Mesendoderm (in vitro differentiated cells): ENCODE measurements at regions not wholly inside any gene's neighbourhood (a gene's known extent, or its start where the extent isn't known, plus 50 kb on each side); places are given as distances from the start of the nearest gene placed in this dataset.
"Not testable (repeated sequence)": the region's sequence is repeated elsewhere in the genome, so short reads cannot be mapped to it uniquely, and the experiment has no call there.

Experiments
- DNase-seq: peaks from one replicate; pipeline ENCODE4 v3.0.0; 2013
- H2AK5ac ChIP-seq: 2 replicates; pipeline ENCODE4 v1.6.1; 2013; ENCODE audit warnings: low read length, inconsistent platforms
- H2BK120ac ChIP-seq: 2 replicates; pipeline ENCODE4 v1.6.1; 2013; ENCODE audit warnings: low read depth, mild to moderate bottlenecking, low read length, moderate library complexity, mixed read lengths
- H2BK15ac ChIP-seq: replicated peaks from 2 replicates; pipeline ENCODE4 v1.6.1; 2013; ENCODE audit warnings: low read depth, mild to moderate bottlenecking, moderate library complexity
- H2BK5ac ChIP-seq: 2 replicates; pipeline ENCODE4 v1.6.1; 2013; ENCODE audit warnings: low read length, inconsistent platforms
- H3K18ac ChIP-seq: 2 replicates; pipeline ENCODE4 v1.6.1; 2013; ENCODE audit warnings: mild to moderate bottlenecking, low read length, mixed read lengths
- H3K23ac ChIP-seq: one replicate; pipeline ENCODE4 v1.6.1; 2013; ENCODE audit warnings: low read length
- H3K27ac ChIP-seq: 2 replicates; pipeline ENCODE4 v1.5.1; 2013; ENCODE audit warnings: low read depth, mild to moderate bottlenecking, inconsistent platforms, low read length, moderate library complexity
- H3K27me3 ChIP-seq: 2 replicates; pipeline ENCODE4 v1.6.1; 2013; ENCODE audit warnings: low read length, control low read depth, mild to moderate bottlenecking, inconsistent platforms; ENCODE audit not compliant: insufficient read depth, poor library complexity
- H3K36me3 ChIP-seq: 2 replicates; pipeline ENCODE4 v1.6.1; 2013; ENCODE audit warnings: low read length, inconsistent platforms; ENCODE audit not compliant: control insufficient read depth, insufficient read depth
- H3K4ac ChIP-seq: one replicate; pipeline ENCODE4 v1.6.1; 2013; ENCODE audit warnings: low read depth, mild to moderate bottlenecking, low read length, moderate library complexity
- H3K4me1 ChIP-seq: 2 replicates; pipeline ENCODE4 v1.6.1; 2013; ENCODE audit warnings: low read depth, low read length, inconsistent platforms; ENCODE audit not compliant: control insufficient read depth
- H3K4me2 ChIP-seq: 2 replicates; pipeline ENCODE4 v1.6.1; 2013; ENCODE audit warnings: low read length
- H3K4me3 ChIP-seq: 2 replicates; pipeline ENCODE4 v1.5.1; 2013; ENCODE audit warnings: mild to moderate bottlenecking, low read length
- H3K56ac ChIP-seq: one replicate; pipeline ENCODE4 v1.6.1; 2013; ENCODE audit warnings: low read length
- H3K79me1 ChIP-seq: 2 replicates; pipeline ENCODE4 v1.6.1; 2013; ENCODE audit warnings: low read length, inconsistent platforms
- H3K79me2 ChIP-seq: 2 replicates; pipeline ENCODE4 v1.6.1; 2013; ENCODE audit warnings: mild to moderate bottlenecking, low read length; ENCODE audit not compliant: control insufficient read depth, insufficient read depth
- H3K9ac ChIP-seq: 2 replicates; pipeline ENCODE4 v1.6.1; 2013; ENCODE audit warnings: low read length, inconsistent platforms
- H4K5ac ChIP-seq: one replicate; pipeline ENCODE4 v1.6.1; 2013; ENCODE audit warnings: low read length
- H4K8ac ChIP-seq: one replicate; pipeline ENCODE4 v1.6.1; 2013; ENCODE audit warnings: low read depth, mild to moderate bottlenecking, control low read depth, low read length, moderate library complexity
- WGBS: extraction: QIAGEN DNeasy Blood & Tissue Kit; methylation state at CpG from one replicate; pipeline ENCODE4 v1.1.7; 2013; ENCODE audit warnings: low lambda C conversion rate, missing lambda C conversion rate; ENCODE audit not compliant: insufficient coverage; ENCODE audit errors: extremely low coverage; 5-methylcytosine and 5-hydroxymethylcytosine counted together

GRCh38 chr3:43236008-43236407 lies 50.3 kb upstream of the SNRK start:
- H2BK15ac ChIP-seq: no peak overlapping the region
- H3K4ac ChIP-seq: no peak overlapping the region
- H3K4me3 ChIP-seq: no peak overlapping the region
- H4K5ac ChIP-seq: no peak overlapping the region
- no CpG with 5 or more reads among the region's 1 CpG for WGBS
- H3K79me1 ChIP-seq: no peaks in the 10 kb centered on the region
- H3K79me2 ChIP-seq: no peaks in the 10 kb centered on the region
- H3K36me3 ChIP-seq: no peaks in the 10 kb centered on the region
- H4K8ac ChIP-seq: no peak overlapping the region
- no peak overlapping the region for H2BK5ac ChIP-seq
- no peak overlapping the region for H2AK5ac ChIP-seq
- H3K18ac ChIP-seq: no peak overlapping the region
- H3K9ac ChIP-seq: no peak overlapping the region
- H3K4me1 ChIP-seq: no peaks in the 10 kb centered on the region
- no peak overlapping the region for H3K56ac ChIP-seq
- no peak for DNase-seq
- H3K23ac ChIP-seq: no peak overlapping the region
- no peak overlapping the region for H2BK120ac ChIP-seq
- H3K27me3 ChIP-seq: no peaks in the 10 kb centered on the region
- no peak overlapping the region for H3K27ac ChIP-seq
- no peak overlapping the region for H3K4me2 ChIP-seq

GRCh38 chr3:43233062-43233461 lies 53.3 kb upstream of the SNRK start:
- no peak for DNase-seq
- no peaks in the 10 kb centered on the region for H3K27me3 ChIP-seq
- H3K36me3 ChIP-seq: no peaks in the 10 kb centered on the region
- no CpG with 5 or more reads among the region's 3 CpGs for WGBS
- H2AK5ac ChIP-seq: no peak overlapping the region
- H3K4me3 ChIP-seq: no peak overlapping the region
- H3K9ac ChIP-seq: no peak overlapping the region
- no peaks in the 10 kb centered on the region for H3K79me1 ChIP-seq
- no peak overlapping the region for H4K8ac ChIP-seq
- H2BK15ac ChIP-seq: no peak overlapping the region
- no peak overlapping the region for H3K56ac ChIP-seq
- no peaks in the 10 kb centered on the region for H3K79me2 ChIP-seq
- no peaks in the 10 kb centered on the region for H3K4me1 ChIP-seq
- no peak overlapping the region for H3K27ac ChIP-seq
- H2BK5ac ChIP-seq: no peak overlapping the region
- H4K5ac ChIP-seq: no peak overlapping the region
- H3K23ac ChIP-seq: no peak overlapping the region
- peak overlapping the region; percentile 23 for H3K18ac ChIP-seq
- H2BK120ac ChIP-seq: no peak overlapping the region
- no peak overlapping the region for H3K4ac ChIP-seq
- H3K4me2 ChIP-seq: no peak overlapping the region

GRCh38 chr3:43231276-43232000 lies 54.9 kb upstream of the SNRK start:
- Histone ChIP-seq H3K27me3 (no peaks in the 10 kb centered on the region), H3K4me2 (no peak overlapping the region), H3K79me2 (no peaks in the 10 kb centered on the region), H3K56ac (no peak overlapping the region), H4K5ac (no peak overlapping the region), H3K18ac (no peak overlapping the region), H4K8ac (no peak overlapping the region), H3K23ac (no peak overlapping the region), H3K4me1 (no peaks in the 10 kb centered on the region), H3K4ac (no peak overlapping the region), H2BK5ac (no peak overlapping the region), H2BK120ac (no peak overlapping the region), H3K36me3 (no peaks in the 10 kb centered on the region), H2BK15ac (no peak overlapping the region), H3K79me1 (no peaks in the 10 kb centered on the region), H2AK5ac (no peak overlapping the region), H3K9ac (no peak overlapping the region), H3K27ac (no peak overlapping the region), H3K4me3 (no peak overlapping the region)
- no CpG with 5 or more reads among the region's 6 CpGs for WGBS
- DNase-seq: peak; percentile 51

- not testable (repeated sequence) for H2BK5ac ChIP-seq, H3K18ac ChIP-seq, H2BK120ac ChIP-seq, H3K79me2 ChIP-seq, H3K79me1 ChIP-seq, H3K4me2 ChIP-seq, H3K56ac ChIP-seq, H4K8ac ChIP-seq, H3K36me3 ChIP-seq, H2BK15ac ChIP-seq, H4K5ac ChIP-seq, H3K23ac ChIP-seq, H3K27me3 ChIP-seq, H3K4me3 ChIP-seq, H3K27ac ChIP-seq, H3K4me1 ChIP-seq, H3K4ac ChIP-seq, H3K9ac ChIP-seq, H2AK5ac ChIP-seq, DNase-seq
- no CpG with 5 or more reads among the region's 4 CpGs for WGBS
Observed at GRCh38 chr3:43229865-43230264, 56.5 kb upstream of the SNRK start.

GRCh38 chr3:43227685-43228084 lies 58.7 kb upstream of the SNRK start:
- not testable (repeated sequence) for H3K56ac ChIP-seq, H3K9ac ChIP-seq, H2BK5ac ChIP-seq, H2AK5ac ChIP-seq, H3K79me1 ChIP-seq, H3K4me3 ChIP-seq, H3K27ac ChIP-seq, H3K4me1 ChIP-seq, H2BK15ac ChIP-seq, H3K79me2 ChIP-seq, H3K4me2 ChIP-seq, H3K27me3 ChIP-seq, H3K4ac ChIP-seq, H3K18ac ChIP-seq, H3K23ac ChIP-seq, H3K36me3 ChIP-seq, H2BK120ac ChIP-seq, H4K5ac ChIP-seq, DNase-seq, H4K8ac ChIP-seq
- WGBS: no CpG with 5 or more reads among the region's 1 CpG
